ENCODE measurements at regions not wholly inside any gene's neighbourhood (a gene's known extent, or its start where the extent isn't known, plus 50 kb on each side); places are given as distances from the start of the nearest gene placed in this dataset.

DNA sequence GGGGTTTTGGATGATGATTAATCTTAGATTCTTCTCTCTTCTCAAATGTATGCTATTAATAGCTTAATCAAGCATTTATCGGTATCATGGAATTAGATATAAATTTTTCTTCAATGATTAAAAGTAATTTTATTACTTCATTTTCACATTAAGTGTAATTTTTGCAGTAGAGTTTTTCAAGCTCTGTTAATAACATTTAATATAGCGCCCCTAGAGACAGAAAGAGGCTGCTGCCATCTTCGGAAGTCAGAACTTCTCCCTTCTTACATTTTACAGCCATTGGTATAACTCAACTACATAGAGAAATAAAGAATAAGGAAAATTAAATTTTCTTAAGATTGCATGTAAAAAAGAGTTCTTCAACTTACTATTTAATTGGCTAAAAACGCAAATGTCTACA, 540.3 kb downstream of the GABRG2 start:
- no peak for TF ChIP-seq POLR2AphosphoS5 (IDR thresholded peaks at IDR 0.05; ENCODE audit: low read depth, low read length)
- no peak for TF ChIP-seq TAF1 (IDR thresholded peaks at IDR 0.05; ENCODE audit: borderline replicate concordance, insufficient read depth, low read length)
- TF ChIP-seq SIN3A (IDR thresholded peaks at IDR 0.05; ENCODE audit: borderline replicate concordance, insufficient read depth, low read length) = no peak
- no peak for TF ChIP-seq REST (IDR thresholded peaks at IDR 0.05; ENCODE audit: insufficient read depth in 1 of 2, low read depth in 2 of 2, low read length in 2 of 2)
- no peak for TF ChIP-seq FOXP2 (optimal IDR thresholded peaks at IDR 0.05; ENCODE audit: borderline replicate concordance, extremely low read depth, extremely low read length, insufficient read depth)
